HG03175 (cell line): ENCODE measurements at regions not wholly inside any gene's neighbourhood (a gene's known extent, or its start where the extent isn't known, plus 50 kb on each side); places are given as distances from the start of the nearest gene placed in this dataset.
"Not testable (repeated sequence)": the region's sequence is repeated elsewhere in the genome, so short reads cannot be mapped to it uniquely, and the experiment has no call there.

ENCODE experiments used
- ATAC-seq: cut with Tn5 transposase; IDR thresholded peaks from one replicate; pipeline ENCODE4 v1.9.1; 2021; ENCODE audit warnings: mild to moderate bottlenecking, moderate library complexity; ENCODE audit not compliant: unreplicated experiment

DNA sequence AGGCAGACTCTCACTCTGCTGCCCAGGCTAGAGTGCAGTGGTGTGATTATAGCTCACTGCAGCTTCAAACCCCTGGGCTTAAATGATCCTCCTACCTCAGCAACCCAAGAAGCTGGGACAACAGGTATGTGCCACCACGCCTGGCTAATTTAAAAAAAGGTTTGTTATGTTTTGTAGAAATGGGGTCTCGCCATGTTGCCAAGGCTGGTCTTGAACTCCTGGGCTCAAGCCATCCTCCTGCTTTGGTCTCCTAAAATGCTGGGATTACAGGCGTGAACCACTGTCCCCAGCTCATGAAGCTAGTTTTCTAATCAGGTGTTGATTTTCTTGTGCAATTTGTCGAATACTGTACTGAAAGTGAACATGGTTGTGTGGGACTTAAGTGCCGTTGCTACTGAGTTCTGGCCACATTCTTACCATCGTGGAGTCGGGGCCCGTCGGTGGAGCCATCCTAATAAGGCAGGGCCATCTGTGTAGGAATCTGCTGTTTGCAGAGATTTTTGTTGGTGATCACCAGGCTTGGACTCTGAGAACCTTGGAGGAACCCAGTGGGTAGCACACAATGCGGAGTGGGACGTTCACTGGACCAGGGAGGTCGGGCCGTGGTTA, 193.2 kb downstream of the GOLGA6L6 start:
- no peak for ATAC-seq

- ATAC-seq: no peak
These were observed 195.4 kb downstream of the GOLGA6L6 start for GRCh38 chr15:20346082-20346805.

GRCh38 chr15:20345401-20345958, 196.1 kb downstream of the GOLGA6L6 start:
- no peak for ATAC-seq

DNA sequence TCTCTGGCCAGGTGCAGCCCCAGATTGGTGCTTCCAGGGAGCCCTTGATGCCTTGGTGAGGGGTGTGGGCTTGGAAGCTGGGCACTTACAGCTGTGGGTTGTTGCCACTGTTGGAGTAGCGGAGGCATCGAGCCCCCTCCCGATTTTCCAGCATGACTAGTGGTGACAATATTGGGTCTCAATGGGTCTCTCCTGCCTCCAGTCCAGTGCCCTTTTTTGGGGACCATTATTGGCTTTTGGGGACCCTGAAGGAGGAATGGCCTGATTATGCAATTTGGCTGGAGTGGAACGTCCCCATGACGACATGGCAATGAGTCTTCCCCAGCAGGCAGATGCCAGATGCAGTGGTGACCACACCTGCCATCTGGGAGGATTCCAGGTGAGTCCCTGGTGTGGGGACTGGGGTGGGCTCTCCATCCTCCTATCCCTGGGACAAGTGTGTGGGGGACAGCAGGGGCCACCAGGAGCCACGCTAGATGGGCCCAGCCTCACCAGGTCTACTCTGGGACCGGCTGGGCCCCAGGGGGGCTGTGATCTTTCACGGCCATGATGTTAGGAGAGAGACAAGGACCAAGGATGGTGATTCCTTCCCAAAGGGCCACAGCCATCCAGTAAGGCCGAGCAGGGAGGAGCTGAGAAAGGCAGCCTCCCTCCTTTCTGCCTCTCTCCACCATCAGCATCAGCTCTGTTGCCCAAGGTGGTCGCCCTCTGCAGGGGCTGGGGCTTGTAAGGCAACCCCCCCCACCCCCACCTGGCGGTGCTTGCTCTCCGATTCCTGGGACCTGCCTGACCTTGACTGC, 196.8 kb downstream of the GOLGA6L6 start:
- ATAC-seq: no peak

GRCh38 chr15:20343395-20344211, 198.0 kb downstream of the GOLGA6L6 start:
- not testable (repeated sequence) for ATAC-seq

- ATAC-seq: not testable (repeated sequence)
These were observed 198.8 kb downstream of the GOLGA6L6 start for GRCh38 chr15:20342601-20343394.

DNA sequence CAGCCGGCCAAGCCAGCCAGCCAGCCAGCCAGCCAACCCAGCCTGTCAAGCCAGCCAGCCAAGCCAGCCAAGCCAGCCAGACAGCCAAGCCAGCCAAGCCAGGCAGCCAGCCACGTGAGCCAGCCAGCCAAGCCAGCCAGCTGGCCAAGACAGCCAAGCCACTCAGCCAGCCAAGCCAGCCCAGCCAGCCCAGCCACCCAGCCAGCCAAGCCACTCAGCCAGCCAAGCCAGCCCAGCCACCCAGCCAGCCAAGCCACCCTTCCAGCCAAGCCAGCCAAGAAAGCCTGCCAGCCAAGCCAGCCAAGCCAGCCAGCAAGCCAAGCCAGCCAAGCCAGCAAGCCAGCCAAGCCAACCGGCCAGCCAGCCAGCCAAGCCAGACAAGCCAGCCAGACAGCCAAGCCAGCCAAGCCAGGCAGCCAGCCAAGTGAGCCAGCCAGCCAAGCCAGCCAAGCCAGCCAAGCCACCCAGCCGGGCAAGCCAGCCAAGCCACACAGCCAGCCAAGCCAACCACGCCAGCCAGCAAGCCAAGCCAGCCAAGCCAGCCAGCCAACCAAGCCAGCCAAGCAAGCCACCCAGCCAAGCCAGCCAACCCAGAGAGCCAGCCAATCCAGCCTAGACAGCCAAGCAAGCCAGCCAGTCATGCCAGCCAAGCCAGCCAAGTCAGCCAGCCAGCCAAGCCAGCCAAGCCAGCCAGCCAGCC, 199.5 kb downstream of the GOLGA6L6 start:
- no peak for ATAC-seq

GRCh38 chr15:20340931-20341661, 200.5 kb downstream of the GOLGA6L6 start:
- ATAC-seq: no peak

GRCh38 chr15:20340331-20340811, 201.2 kb downstream of the GOLGA6L6 start:
- ATAC-seq: no peak

- ATAC-seq: not testable (repeated sequence)
These were observed 202.4 kb downstream of the GOLGA6L6 start for GRCh38 chr15:20339086-20339791.

- ATAC-seq: not testable (repeated sequence)
These were observed 202.9 kb downstream of the GOLGA6L6 start for GRCh38 chr15:20338671-20339070.

DNA sequence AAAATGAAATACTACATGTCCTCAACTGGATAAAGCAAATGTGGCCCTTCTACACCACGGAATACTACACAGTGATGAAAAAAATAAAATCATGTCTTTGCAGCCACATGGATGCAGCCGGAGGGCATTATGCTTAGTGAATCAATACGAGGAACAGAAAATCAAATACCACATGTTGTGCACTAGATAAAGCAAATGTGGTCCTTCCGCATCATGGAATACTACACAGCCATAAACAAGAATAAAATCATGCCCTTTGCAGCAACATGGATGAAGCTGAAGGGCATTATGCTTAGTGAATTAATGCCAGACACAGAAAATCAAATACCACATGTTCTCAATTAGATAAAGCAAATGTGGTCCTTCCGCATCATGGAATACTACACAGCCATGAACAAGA, 204.4 kb downstream of the GOLGA6L6 start:
- not testable (repeated sequence) for ATAC-seq

DNA sequence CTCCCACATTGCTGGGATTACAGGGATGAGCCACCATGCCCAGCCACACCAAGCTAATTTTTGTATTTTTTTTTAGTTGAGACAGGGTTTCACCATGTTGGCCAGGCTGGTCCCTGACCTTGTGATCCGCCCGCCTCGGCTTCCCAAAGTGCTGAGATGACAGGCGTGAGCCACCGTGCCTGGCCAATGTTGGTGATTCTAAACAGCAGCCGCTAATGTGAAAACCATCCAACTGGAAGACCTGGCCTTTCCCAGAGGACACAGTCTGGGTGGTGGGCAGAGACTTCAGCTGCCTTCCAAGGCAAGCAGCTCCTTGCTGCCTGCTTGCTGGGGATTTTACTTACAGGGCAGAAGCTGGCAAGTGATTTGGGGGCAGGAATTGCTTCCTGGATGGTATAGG, 207.1 kb downstream of the GOLGA6L6 start:
- not testable (repeated sequence) for ATAC-seq

DNA sequence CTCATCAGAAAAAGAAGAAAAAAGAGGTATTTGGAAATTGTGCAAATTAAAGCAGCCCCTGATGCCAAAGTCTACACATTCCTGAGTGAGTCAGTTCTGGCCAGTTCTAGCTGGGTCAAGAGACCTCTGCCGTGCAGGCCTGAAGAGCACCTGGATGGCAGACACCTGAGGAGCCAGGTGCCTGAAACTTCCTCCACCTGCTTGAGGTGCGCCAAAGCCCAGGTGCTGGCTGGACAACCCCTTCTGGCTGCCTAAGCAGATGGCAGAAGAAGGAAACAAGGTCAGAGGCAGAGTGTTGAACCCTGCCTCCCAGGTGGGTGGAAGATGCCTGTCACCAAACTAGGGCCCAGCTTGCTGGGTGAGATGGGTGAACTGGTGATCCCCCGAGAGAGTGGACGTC, 215.8 kb downstream of the GOLGA6L6 start:
- not testable (repeated sequence) for ATAC-seq

GRCh38 chr15:20317132-20317531, 224.5 kb downstream of the GOLGA6L6 start:
- ATAC-seq: not testable (repeated sequence)

GRCh38 chr15:20311014-20311680, 230.5 kb downstream of the GOLGA6L6 start:
- ATAC-seq: not testable (repeated sequence)

- no peak for ATAC-seq
These were observed 231.0 kb downstream of the GOLGA6L6 start for GRCh38 chr15:20310603-20311002.
